Hepatocyte (in vitro differentiated cells): ENCODE measurements at regions not wholly inside any gene's neighbourhood (a gene's known extent, or its start where the extent isn't known, plus 50 kb on each side); places are given as distances from the start of the nearest gene placed in this dataset.

Experiments
- EZH2 ChIP-seq: fragments of 200-600 bp; sonication (generic); IDR thresholded peaks from 2 replicates; pipeline ENCODE4 v1.6.1; 2016; ENCODE audit warnings: antibody characterized with exemption, mild to moderate bottlenecking, borderline replicate concordance
- TF ChIP-seq, protein P1 (sequence below): fragments of 200-600 bp; sonication (generic); IDR thresholded peaks from 2 replicates; pipeline ENCODE4 v1.5.1; 2016; ENCODE audit warnings: antibody characterized with exemption, mild to moderate bottlenecking; ENCODE audit not compliant: poor library complexity

DNA sequence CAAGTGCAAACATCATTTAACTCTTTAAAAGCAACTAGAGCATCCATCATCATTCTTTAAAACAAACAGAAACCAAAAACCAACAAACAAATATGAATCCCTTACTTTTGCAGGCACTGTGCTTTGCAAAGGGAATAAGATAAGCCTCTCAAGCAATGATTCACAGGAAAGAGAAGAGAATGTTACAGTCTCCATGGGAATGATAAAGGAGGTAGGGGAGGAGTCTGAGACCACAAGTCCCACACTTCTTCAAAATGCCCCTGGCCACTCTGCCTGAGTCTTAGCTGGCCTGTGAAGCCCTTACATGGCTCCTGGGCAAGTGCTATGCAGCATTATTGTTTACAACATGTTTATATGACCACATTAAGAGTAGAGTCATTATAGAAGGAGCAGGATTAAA lies 257.7 kb upstream of the MARCKS start:
- TF ChIP-seq, protein P1, sequence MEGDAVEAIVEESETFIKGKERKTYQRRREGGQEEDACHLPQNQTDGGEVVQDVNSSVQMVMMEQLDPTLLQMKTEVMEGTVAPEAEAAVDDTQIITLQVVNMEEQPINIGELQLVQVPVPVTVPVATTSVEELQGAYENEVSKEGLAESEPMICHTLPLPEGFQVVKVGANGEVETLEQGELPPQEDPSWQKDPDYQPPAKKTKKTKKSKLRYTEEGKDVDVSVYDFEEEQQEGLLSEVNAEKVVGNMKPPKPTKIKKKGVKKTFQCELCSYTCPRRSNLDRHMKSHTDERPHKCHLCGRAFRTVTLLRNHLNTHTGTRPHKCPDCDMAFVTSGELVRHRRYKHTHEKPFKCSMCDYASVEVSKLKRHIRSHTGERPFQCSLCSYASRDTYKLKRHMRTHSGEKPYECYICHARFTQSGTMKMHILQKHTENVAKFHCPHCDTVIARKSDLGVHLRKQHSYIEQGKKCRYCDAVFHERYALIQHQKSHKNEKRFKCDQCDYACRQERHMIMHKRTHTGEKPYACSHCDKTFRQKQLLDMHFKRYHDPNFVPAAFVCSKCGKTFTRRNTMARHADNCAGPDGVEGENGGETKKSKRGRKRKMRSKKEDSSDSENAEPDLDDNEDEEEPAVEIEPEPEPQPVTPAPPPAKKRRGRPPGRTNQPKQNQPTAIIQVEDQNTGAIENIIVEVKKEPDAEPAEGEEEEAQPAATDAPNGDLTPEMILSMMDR: no peak
- TF ChIP-seq EZH2: no peak
